Fibroblast of villous mesenchyme (primary cell): ENCODE measurements at regions not wholly inside any gene's neighbourhood (a gene's known extent, or its start where the extent isn't known, plus 50 kb on each side); places are given as distances from the start of the nearest gene placed in this dataset.
"Not testable (repeated sequence)": the region's sequence is repeated elsewhere in the genome, so short reads cannot be mapped to it uniquely, and the experiment has no call there.

Experiments
- DNase-seq: peaks from one replicate; pipeline ENCODE4 v3.0.0-alpha.2; 2010; ENCODE audit warnings: low read depth
- H3K4me3 ChIP-seq: 2 replicates; pipeline ENCODE4 v1.5.1; 2011; ENCODE audit warnings: low read depth, mild to moderate bottlenecking, low read length
- TF ChIP-seq, protein P1 (sequence below): IDR thresholded peaks from 2 replicates; pipeline ENCODE4 v1.5.1; 2012; ENCODE audit warnings: low read depth, mild to moderate bottlenecking, low read length; ENCODE audit not compliant: insufficient read depth

DNA sequence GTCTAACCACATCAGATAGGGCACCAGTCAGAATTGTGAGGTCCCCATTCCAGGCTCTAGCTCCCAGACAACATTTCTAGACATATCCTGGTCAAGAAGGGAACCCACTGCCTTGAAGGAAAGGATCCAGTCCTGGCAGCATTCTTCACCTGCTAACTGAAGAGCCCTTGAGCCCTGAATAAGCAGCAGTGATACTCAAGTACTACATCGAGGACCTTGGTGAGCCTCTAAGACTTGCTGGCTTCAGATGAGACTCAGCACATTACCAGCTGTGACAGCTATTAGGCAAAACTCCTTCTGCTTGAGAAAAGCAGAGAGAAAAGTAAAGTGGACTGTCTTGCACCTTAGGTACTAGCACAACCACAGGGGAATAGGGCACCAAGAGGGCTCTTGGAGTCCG, 205.8 kb upstream of the F9 start:
- H3K4me3 ChIP-seq = no peak overlapping the region
- TF ChIP-seq, protein P1, sequence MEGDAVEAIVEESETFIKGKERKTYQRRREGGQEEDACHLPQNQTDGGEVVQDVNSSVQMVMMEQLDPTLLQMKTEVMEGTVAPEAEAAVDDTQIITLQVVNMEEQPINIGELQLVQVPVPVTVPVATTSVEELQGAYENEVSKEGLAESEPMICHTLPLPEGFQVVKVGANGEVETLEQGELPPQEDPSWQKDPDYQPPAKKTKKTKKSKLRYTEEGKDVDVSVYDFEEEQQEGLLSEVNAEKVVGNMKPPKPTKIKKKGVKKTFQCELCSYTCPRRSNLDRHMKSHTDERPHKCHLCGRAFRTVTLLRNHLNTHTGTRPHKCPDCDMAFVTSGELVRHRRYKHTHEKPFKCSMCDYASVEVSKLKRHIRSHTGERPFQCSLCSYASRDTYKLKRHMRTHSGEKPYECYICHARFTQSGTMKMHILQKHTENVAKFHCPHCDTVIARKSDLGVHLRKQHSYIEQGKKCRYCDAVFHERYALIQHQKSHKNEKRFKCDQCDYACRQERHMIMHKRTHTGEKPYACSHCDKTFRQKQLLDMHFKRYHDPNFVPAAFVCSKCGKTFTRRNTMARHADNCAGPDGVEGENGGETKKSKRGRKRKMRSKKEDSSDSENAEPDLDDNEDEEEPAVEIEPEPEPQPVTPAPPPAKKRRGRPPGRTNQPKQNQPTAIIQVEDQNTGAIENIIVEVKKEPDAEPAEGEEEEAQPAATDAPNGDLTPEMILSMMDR = no peak
- no peak for DNase-seq

DNA sequence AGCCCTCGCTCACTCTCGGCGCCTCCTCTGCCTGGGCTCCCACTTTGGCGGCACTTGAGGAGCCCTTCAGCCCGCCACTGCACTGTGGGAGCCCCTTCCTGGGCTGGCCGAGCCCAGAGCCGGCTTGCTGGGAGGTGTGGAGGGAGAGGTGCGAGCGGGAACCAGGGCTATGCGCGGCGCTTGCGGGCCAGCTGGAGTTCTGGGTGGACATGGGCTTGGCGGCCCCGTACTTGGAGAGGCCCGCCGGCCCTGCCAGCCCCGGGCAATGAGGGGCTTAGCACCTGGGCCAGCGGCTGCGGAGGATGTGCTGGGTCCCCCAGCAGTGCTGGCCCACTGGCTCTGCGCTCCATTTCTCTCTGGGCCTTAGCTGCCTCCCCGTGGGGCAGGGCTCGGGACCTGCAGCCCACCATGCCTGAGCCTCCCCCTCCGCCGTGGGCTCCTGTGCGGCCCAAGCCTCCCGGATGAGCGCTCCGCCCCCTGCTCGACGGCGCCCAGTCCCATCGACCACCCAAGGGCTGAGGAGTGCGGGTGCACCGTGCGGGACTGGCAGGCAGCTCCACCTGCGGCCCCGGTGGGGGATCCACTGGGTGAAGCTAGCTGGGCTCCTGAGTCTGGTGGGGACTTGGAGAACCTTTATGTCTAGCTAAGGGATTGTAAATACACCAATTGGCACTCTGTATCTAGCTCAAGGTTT, 209.7 kb upstream of the F9 start:
- DNase-seq, H3K4me3 ChIP-seq: not testable (repeated sequence)

DNA sequence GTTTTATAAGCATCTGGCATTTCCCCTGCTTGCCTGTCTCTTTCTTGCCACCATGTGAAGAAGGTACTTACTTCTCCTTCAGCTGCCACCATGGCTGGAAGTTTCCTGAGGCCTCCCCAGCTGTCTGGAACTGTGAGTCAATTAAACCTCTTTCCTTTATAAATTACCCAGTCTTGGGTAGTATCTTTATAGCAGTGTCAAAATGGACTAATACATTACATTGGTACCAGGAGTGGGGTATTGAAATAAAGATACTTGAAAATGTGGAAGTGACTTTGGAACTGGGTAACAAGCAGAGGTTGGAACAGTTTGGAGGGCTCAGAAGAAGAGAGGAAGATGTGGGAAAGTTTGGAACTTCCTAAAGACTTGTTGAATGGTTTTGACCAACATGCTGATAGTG, 223.9 kb upstream of the F9 start:
- H3K4me3 ChIP-seq, DNase-seq: not testable (repeated sequence)

DNA sequence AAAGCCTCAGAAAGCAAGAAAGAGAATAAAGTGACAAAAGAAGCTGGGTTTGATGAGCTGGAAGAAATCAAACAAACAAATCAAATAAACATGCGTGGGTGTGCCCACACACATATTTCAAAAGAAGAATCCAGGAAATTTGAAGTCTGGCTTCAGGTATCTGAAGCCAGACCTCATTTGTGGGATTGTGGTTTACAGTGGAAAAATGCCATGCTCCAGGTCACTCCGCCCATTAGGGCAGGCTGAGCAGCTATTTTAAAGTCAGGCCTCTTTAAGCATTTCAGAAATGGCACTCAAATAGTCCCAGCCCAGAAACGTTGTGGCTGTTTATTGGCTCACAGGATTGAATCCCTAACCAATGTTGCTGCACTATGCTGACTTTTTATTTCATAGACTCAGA, 226.1 kb upstream of the F9 start:
- TF ChIP-seq, protein P1 = no peak
- DNase-seq = no peak

DNA sequence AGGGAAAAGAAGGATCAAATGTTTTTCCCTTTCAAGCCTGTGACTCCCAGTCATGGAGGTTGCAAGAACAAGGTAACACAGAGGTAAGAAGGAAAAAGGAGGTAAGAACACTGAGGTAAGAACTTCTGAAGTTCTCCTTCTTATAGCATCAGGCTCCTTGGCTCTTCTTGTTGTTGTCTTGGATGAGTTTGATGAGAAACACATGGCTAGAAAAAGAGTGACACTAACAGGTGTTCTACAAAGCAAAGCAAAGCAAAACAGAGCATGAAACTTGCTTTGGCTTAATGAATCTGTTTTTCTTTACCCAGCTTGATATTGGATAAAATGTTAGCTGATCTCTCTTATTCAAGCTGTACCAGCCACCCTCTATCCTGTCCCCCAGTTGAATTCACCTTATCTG, 231.2 kb upstream of the F9 start:
- no peak for DNase-seq
- TF ChIP-seq, protein P1 = no peak
- H3K4me3 ChIP-seq = no peak overlapping the region

More for the DNA sequence above, 226.1 kb upstream of the F9 start:
- no peak overlapping the region for H3K4me3 ChIP-seq

DNA sequence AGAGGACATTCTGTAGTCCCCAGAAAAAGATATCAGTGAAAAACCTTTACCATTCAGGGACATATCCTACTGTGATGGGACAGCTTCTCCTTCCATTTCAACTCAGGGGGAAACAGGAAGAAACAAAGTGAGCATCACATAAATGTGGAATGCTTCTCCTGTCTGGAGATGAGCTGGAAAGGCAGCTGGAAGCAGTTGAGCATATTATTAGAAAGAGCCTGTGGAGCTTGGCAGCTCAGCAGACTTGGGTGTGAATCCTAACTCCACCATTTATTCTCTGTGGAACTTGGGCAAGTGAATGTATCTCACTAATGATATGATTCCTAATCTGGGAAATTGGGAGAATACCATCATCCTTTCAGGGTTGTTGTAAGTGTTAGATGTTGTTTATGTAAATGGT, 232.1 kb upstream of the F9 start:
- no peak for DNase-seq
- no peak overlapping the region for H3K4me3 ChIP-seq
- TF ChIP-seq, protein P1 = no peak

DNA sequence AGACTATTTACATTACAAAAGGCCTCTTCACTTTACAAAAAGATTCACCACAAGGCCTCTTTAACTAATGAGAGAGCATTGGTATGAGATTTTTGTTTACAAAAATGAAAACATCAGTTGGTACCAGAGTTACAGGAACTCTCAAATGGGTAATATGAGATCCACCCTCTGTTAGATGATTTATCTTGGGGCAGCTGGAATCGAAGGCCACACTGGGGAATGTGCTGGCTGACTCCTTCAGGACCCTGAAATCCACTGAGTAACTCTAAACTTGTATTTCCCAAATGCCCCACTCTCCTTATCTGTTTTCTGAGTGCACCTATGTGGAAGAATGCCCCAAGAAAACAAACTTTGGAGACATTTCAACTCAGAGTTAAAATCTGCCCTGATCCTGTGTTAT, 232.9 kb upstream of the F9 start:
- DNase-seq = no peak
- no peak overlapping the region for H3K4me3 ChIP-seq
- TF ChIP-seq, protein P1 = no peak

DNA sequence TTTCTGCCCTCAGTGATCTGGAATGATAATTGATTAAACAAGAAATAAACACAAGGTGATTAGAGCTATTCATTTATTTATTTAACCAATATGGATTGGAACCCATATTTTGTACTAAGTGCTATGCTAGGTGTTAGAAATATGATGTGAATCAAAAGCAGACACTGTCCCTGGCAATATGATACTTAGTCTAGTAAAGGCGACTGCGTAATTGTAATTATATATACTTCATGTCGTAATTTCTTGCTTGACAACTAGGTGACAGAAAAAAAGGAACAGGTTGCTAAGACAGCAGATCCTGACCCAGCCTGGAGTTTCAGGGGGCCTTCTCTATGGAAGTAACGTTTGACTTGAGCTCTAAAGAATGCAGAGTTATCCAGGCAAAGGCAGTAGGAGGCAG, 236.5 kb upstream of the F9 start:
- TF ChIP-seq, protein P1 = no peak
- no peak for DNase-seq
- H3K4me3 ChIP-seq = no peak overlapping the region
